ENCODE measurements at regions not wholly inside any gene's neighbourhood (a gene's known extent, or its start where the extent isn't known, plus 50 kb on each side); places are given as distances from the start of the nearest gene placed in this dataset.

DNA sequence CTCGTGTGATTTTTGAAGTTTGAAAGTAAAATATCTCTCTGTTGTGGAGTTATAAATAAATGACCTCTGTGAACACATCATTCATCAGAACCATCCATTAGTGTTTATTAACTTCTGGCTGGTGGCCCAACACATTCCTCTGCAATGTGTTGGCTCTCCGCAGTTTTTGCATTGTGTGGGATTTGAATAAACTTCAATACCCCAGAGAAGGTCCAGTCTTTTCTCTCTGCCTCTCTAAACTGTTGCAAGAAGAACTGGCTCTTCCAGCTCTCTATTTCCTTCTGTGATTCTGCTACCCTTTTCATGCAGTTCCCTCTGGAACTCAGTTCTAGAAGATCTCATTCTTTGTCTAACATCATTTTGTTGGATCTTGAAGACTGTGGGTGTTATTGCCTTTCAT is 125.0 kb upstream of the ARHGAP42 start:
- no peak for TF ChIP-seq POLR2AphosphoS5 (IDR thresholded peaks at IDR 0.05; ENCODE audit: low read depth, low read length)
- TF ChIP-seq TAF1 (IDR thresholded peaks at IDR 0.05; ENCODE audit: borderline replicate concordance, insufficient read depth, low read length), result no peak
- TF ChIP-seq, protein P1, sequence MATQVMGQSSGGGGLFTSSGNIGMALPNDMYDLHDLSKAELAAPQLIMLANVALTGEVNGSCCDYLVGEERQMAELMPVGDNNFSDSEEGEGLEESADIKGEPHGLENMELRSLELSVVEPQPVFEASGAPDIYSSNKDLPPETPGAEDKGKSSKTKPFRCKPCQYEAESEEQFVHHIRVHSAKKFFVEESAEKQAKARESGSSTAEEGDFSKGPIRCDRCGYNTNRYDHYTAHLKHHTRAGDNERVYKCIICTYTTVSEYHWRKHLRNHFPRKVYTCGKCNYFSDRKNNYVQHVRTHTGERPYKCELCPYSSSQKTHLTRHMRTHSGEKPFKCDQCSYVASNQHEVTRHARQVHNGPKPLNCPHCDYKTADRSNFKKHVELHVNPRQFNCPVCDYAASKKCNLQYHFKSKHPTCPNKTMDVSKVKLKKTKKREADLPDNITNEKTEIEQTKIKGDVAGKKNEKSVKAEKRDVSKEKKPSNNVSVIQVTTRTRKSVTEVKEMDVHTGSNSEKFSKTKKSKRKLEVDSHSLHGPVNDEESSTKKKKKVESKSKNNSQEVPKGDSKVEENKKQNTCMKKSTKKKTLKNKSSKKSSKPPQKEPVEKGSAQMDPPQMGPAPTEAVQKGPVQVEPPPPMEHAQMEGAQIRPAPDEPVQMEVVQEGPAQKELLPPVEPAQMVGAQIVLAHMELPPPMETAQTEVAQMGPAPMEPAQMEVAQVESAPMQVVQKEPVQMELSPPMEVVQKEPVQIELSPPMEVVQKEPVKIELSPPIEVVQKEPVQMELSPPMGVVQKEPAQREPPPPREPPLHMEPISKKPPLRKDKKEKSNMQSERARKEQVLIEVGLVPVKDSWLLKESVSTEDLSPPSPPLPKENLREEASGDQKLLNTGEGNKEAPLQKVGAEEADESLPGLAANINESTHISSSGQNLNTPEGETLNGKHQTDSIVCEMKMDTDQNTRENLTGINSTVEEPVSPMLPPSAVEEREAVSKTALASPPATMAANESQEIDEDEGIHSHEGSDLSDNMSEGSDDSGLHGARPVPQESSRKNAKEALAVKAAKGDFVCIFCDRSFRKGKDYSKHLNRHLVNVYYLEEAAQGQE (IDR thresholded peaks at IDR 0.05; ENCODE audit: insufficient read depth in 1 of 2, low read depth in 2 of 2, low read length in 2 of 2), result no peak

All from PFSK-1 (cell line).